ENCODE measurements at regions not wholly inside any gene's neighbourhood (a gene's known extent, or its start where the extent isn't known, plus 50 kb on each side); places are given as distances from the start of the nearest gene placed in this dataset.

GRCh38 chr2:240241572-240241971 is 101.1 kb upstream of the OTOS start:
- TF ChIP-seq CTCF (conservative IDR thresholded peaks at IDR 0.05 in 1 of 2, IDR thresholded peaks at IDR 0.05 in 1 of 2; ENCODE audit: low read depth in 1 of 2, low read length in 2 of 2) (no peak), EZH2 (IDR thresholded peaks at IDR 0.05; ENCODE audit: low read length, missing control alignments) (no peak)
